H1 (cell line): ENCODE measurements at regions not wholly inside any gene's neighbourhood (a gene's known extent, or its start where the extent isn't known, plus 50 kb on each side); places are given as distances from the start of the nearest gene placed in this dataset.

Source experiments
- CTCF ChIA-PET: fragments of 300-600 bp; sonication (Branson Sonifier 250); formaldehyde crosslinking; loops from one replicate; lab custom pipeline; 2021; ENCODE audit not compliant: partially characterized antibody; lab: Charles Lee
- POLR2A ChIA-PET: fragments of 300-600 bp; sonication (Branson Sonifier 250); formaldehyde crosslinking; loops from one replicate; lab custom pipeline; 2021; ENCODE audit warnings: inconsistent platforms; ENCODE audit not compliant: partially characterized antibody; lab: Charles Lee
- DNase-seq, 2 experiments: peaks; one replicate each; pipeline versions ENCODE4 v3.0.0 to v3.0.0-alpha.2; 2010 to 2022; ENCODE audit warnings: low spot score in 2 of 2, low read depth in 1 of 2, mixed read lengths in 1 of 2
- FAIRE-seq: peaks from 2 replicates; lab custom pipeline; 2011; peaks lifted over from hg19 to GRCh38; lab: Jason Lieb, UNC
- H2AFZ ChIP-seq: 2 replicates; pipeline ENCODE4 v1.8.1; 2012; ENCODE audit warnings: low read length, inconsistent platforms
- H2AK5ac ChIP-seq: 2 replicates; pipeline ENCODE4 v1.6.1; 2013; ENCODE audit warnings: low read depth, low read length
- H2BK120ac ChIP-seq: replicated peaks from 2 replicates; pipeline ENCODE3; 2013; ENCODE audit warnings: low read depth, low read length, inconsistent platforms
- H2BK12ac ChIP-seq: 2 replicates; pipeline ENCODE4 v1.6.1; 2013; ENCODE audit warnings: low read depth, low read length
- H2BK15ac ChIP-seq: 2 replicates; pipeline ENCODE4 v1.6.1; 2013; ENCODE audit warnings: low read length
- H2BK20ac ChIP-seq: 2 replicates; pipeline ENCODE4 v1.6.1; 2013; ENCODE audit warnings: low read length
- H2BK5ac ChIP-seq: 2 replicates; pipeline ENCODE4 v1.6.1; 2013; ENCODE audit warnings: low read depth, low read length
- H3K14ac ChIP-seq: 2 replicates; pipeline ENCODE4 v1.6.1; 2013; ENCODE audit warnings: inconsistent platforms; ENCODE audit not compliant: insufficient read length
- H3K18ac ChIP-seq: 2 replicates; pipeline ENCODE4 v1.6.1; 2013; ENCODE audit warnings: low read length; ENCODE audit errors: extremely low read depth
- H3K23ac ChIP-seq: 2 replicates; pipeline ENCODE4 v1.6.1; 2013; ENCODE audit warnings: inconsistent platforms; ENCODE audit not compliant: insufficient read length
- H3K23me2 ChIP-seq: 2 replicates; pipeline ENCODE4 v1.6.1; 2013; ENCODE audit warnings: low read depth, low read length
- H3K27ac ChIP-seq: 2 replicates; pipeline ENCODE4 v1.6.1; 2011; ENCODE audit warnings: low read depth, low read length, inconsistent platforms
- H3K27me3 ChIP-seq, 4 experiments: replicated peaks in 1 of 4; 1 replicate in 1 of 4; 2 replicates in 3 of 4; pipeline versions ENCODE4 v1.6.1 to v1.8.1; 2011 to 2013; ENCODE audit warnings: low read length in 3 of 4, mild to moderate bottlenecking in 3 of 4, inconsistent platforms in 2 of 4, mixed read lengths in 2 of 4, moderate library complexity in 1 of 4; ENCODE audit not compliant: control insufficient read depth in 3 of 4, insufficient read depth in 3 of 4; ENCODE audit errors: extremely low read depth in 1 of 4
- H3K36me3 ChIP-seq, 4 experiments: 2 replicates each; pipeline versions ENCODE4 v1.6.1 to v1.8.1; 2011 to 2013; ENCODE audit warnings: mild to moderate bottlenecking in 4 of 4, low read length in 3 of 4, moderate library complexity in 2 of 4, control low read depth in 1 of 4, inconsistent platforms in 1 of 4; ENCODE audit not compliant: insufficient read depth in 4 of 4, control insufficient read depth in 2 of 4
- H3K4ac ChIP-seq: replicated peaks from 2 replicates; pipeline ENCODE3; 2013; ENCODE audit warnings: low read length, low read depth, mixed read lengths, inconsistent platforms; ENCODE audit not compliant: insufficient read length
- H3K4me1 ChIP-seq, 4 experiments: replicated peaks in 1 of 4; 1 replicate in 1 of 4; 2 replicates in 3 of 4; pipeline versions ENCODE4 v1.6.1 to v1.8.1; 2011 to 2013; ENCODE audit warnings: low read length in 3 of 4, inconsistent platforms in 2 of 4, mixed read lengths in 1 of 4; ENCODE audit not compliant: insufficient read depth in 4 of 4, control insufficient read depth in 3 of 4
- H3K4me2 ChIP-seq, 2 experiments: 2 replicates each; pipeline versions ENCODE4 v1.6.1 to v1.8.1; 2011 to 2013; ENCODE audit warnings: low read depth in 2 of 2, low read length in 2 of 2, control low read depth in 1 of 2, inconsistent platforms in 1 of 2, mild to moderate bottlenecking in 1 of 2; ENCODE audit not compliant: insufficient read depth in 1 of 2
- H3K4me3 ChIP-seq, 4 experiments: fragments of 200-600, 300-600 bp in 1 of 4; sonication (generic), shearing (Covaris generic), sonication (Bioruptor Twin) in 1 of 4; 2 replicates each; pipeline versions ENCODE4 v1.5.1 to v1.8.1; 2011 to 2016; ENCODE audit warnings: low read length in 4 of 4, low read depth in 3 of 4, control low read depth in 2 of 4, inconsistent platforms in 2 of 4, mild to moderate bottlenecking in 2 of 4, mixed read lengths in 1 of 4, moderate library complexity in 1 of 4; ENCODE audit not compliant: insufficient read depth in 2 of 4; ENCODE audit errors: extremely low read depth in 1 of 4
- H3K56ac ChIP-seq: replicated peaks from 2 replicates; pipeline ENCODE3; 2013; ENCODE audit warnings: low read depth, mild to moderate bottlenecking, mixed read lengths, low read length, inconsistent platforms; ENCODE audit not compliant: insufficient read length
- H3K79me1 ChIP-seq: 2 replicates; pipeline ENCODE4 v1.6.1; 2013; ENCODE audit warnings: low read depth, low read length, control low read depth
- H3K79me2 ChIP-seq, 2 experiments: 2 replicates each; pipeline versions ENCODE4 v1.6.1 to v1.8.1; 2012 to 2013; ENCODE audit warnings: low read length in 2 of 2, mild to moderate bottlenecking in 2 of 2, inconsistent platforms in 1 of 2; ENCODE audit not compliant: insufficient read depth in 2 of 2, control insufficient read depth in 1 of 2
- H3K9ac ChIP-seq, 4 experiments: replicated peaks in 1 of 4; 1 replicate in 1 of 4; 2 replicates in 3 of 4; pipeline versions ENCODE4 v1.6.1 to v1.8.1; 2011 to 2013; ENCODE audit warnings: low read depth in 3 of 4, low read length in 3 of 4, control low read depth in 2 of 4, mild to moderate bottlenecking in 2 of 4, moderate library complexity in 2 of 4, inconsistent platforms in 1 of 4; ENCODE audit errors: extremely low read depth in 1 of 4
- H3K9me3 ChIP-seq, 2 experiments: 2 replicates each; pipeline versions ENCODE4 v1.6.1 to v1.8.1; 2012 to 2013; ENCODE audit warnings: mild to moderate bottlenecking in 2 of 2, moderate library complexity in 2 of 2, control low read depth in 1 of 2, inconsistent platforms in 1 of 2, low read depth in 1 of 2, low read length in 1 of 2, mixed read lengths in 1 of 2; ENCODE audit not compliant: insufficient read depth in 2 of 2
- H4K20me1 ChIP-seq, 2 experiments: replicated peaks in 1 of 2; 2 replicates each; pipeline versions ENCODE3 to v1.8.1; 2011 to 2013; ENCODE audit warnings: inconsistent platforms in 2 of 2, low read length in 2 of 2, mild to moderate bottlenecking in 1 of 2; ENCODE audit not compliant: insufficient read depth in 2 of 2, control insufficient read depth in 1 of 2
- H4K5ac ChIP-seq: 2 replicates; pipeline ENCODE4 v1.6.1; 2013; ENCODE audit warnings: low read length, low read depth, mixed read lengths, inconsistent platforms; ENCODE audit not compliant: insufficient read length
- H4K8ac ChIP-seq: 2 replicates; pipeline ENCODE4 v1.8.0; 2013; ENCODE audit warnings: mild to moderate bottlenecking, moderate library complexity, low read length, inconsistent platforms; ENCODE audit not compliant: insufficient read depth; ENCODE audit errors: extremely low read depth
- H4K91ac ChIP-seq: replicated peaks from 2 replicates; pipeline ENCODE3; 2013; ENCODE audit warnings: low read length, mixed read lengths, inconsistent platforms; ENCODE audit not compliant: insufficient read length
- NRF1 ChIP-seq: IDR thresholded peaks from 2 replicates; pipeline ENCODE4 v1.6.1; 2011; ENCODE audit warnings: mild to moderate bottlenecking, low read depth, low read length, improper control_type of control experiment
- SP4 ChIP-seq: IDR thresholded peaks from 2 replicates; pipeline ENCODE4 v1.6.1; 2012; ENCODE audit warnings: low read length, inconsistent platforms
- whole genome bisulfite sequencing, 2 experiments: shearing (Covaris generic) in 1 of 2; methylation state at CpG; one replicate each; pipeline versions ENCODE4 v1.1.6 to v1.1.7; 2013 to 2015; ENCODE audit warnings: low lambda C conversion rate in 2 of 2, mixed read lengths in 2 of 2, inconsistent platforms in 1 of 2, low coverage in 1 of 2, missing lambda C conversion rate in 1 of 2; ENCODE audit not compliant: insufficient replicate concordance in 2 of 2, insufficient coverage in 1 of 2, insufficient read length in 1 of 2; ENCODE audit errors: extremely low coverage in 1 of 2, missing lambda C conversion rate in 1 of 2; 5-methylcytosine and 5-hydroxymethylcytosine counted together

GRCh38 chr18:22043837-22044236, 125.6 kb upstream of the GATA6 start:
- Histone ChIP-seq H2AK5ac (no peak overlapping the region), H3K79me1 (no peaks in the 10 kb centered on the region), H3K27ac (no peak overlapping the region), H4K20me1 (peaks cover 0 to 2% of the 10 kb centered on the region in 2 experiments), H4K91ac (no peak overlapping the region), H3K23ac (no peak overlapping the region), H3K18ac (no peak overlapping the region), H3K4me1 (peaks cover 0 to 5% (median under 1%) of the 10 kb centered on the region in 4 experiments; a peak in 1 of 7 replicates), H4K5ac (no peak overlapping the region), H3K9ac (no peak overlapping the region), H3K4ac (no peak overlapping the region), H3K56ac (no peak overlapping the region), H3K4me3 (no peak overlapping the region), H2BK12ac (no peak overlapping the region), H2BK120ac (no peak overlapping the region), H3K79me2 (no peaks in the 10 kb centered on the region), H3K9me3 (no peaks in the 10 kb centered on the region), H2AFZ (peak overlapping the region; percentile 34), H3K27me3 (no peaks in the 10 kb centered on the region), H3K14ac (no peak overlapping the region), H3K36me3 (no peaks in the 10 kb centered on the region), H3K4me2 (no peak overlapping the region), H2BK20ac (no peak overlapping the region), H2BK5ac (no peak overlapping the region), H4K8ac (no peak overlapping the region), H3K23me2 (no peaks in the 10 kb centered on the region), H2BK15ac (no peak overlapping the region)
- TF ChIP-seq SP4 (no peak), NRF1 (no peak)
- DNase-seq = no peak
- POLR2A ChIA-PET = no interaction called here
- 71% methylated on average over 4 of the region's 4 CpGs; no CpG with 5 or more reads in 1 of the 2 experiments for WGBS, 2 experiments
- CTCF ChIA-PET = no interaction called here
- FAIRE-seq = no peak
